Central memory CD4-positive, alpha-beta T cell (primary cell): ENCODE measurements at regions not wholly inside any gene's neighbourhood (a gene's known extent, or its start where the extent isn't known, plus 50 kb on each side); places are given as distances from the start of the nearest gene placed in this dataset.
"Not testable (repeated sequence)": the region's sequence is repeated elsewhere in the genome, so short reads cannot be mapped to it uniquely, and the experiment has no call there.

Experiments used
- DNase-seq: peaks from one replicate; pipeline ENCODE4 v3.0.0; 2022

DNA sequence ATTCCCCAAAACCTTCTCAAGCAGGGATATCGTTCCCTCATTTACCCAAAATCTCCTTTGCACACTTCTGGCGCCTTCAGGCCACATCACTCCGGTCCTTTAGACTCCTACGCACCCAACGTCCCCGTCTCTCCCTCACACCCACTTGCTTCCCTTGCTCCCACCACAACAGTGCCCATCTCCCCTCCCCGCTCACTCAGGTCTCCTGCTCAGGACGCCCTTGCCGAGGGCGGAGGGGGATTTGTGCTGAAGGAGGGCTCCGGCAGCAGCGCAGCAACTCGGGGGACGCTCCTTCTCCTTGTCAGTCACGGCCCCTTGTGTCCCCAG is 71.6 kb downstream of the PCMTD2 start:
- DNase-seq = not testable (repeated sequence)

DNA sequence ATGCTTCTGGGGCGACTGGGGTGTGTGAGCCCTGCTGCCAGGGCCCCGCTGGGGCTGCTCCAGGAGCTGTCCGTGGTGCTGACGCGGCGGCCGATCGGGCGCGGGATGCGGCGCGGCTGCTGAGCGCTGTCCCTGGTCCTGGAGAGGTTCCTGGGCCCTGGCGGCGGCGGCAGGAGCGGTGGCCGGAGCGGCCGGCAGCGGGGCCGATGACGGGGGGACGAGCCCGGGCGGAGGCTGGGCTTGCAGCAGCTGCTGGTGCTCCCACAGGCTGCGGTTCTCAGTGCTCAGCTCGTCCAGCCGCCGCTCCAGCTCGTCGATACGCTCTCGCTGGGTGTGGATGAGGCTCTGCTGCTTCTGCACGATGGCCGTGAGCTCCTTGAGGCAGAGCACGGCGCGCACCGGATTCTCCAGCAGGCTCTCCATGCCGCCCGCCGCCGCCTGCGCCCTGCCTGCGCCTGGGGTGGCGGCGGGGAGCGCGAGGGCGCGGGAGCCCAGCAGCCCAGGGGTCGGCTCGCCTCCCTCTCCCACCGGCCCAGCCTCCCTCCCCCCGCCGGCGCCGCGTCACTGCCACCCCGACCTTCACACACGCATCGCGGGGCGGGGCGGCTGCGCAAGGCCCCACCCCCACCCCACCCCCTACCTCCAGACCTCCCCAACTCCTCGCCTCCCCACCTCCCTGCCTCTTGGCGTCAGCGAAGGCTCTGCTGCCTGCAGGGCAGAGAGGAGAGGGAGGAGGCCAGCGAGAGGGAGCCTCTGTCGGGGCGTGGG is 72.2 kb downstream of the PCMTD2 start:
- DNase-seq = peak; percentile 9

DNA sequence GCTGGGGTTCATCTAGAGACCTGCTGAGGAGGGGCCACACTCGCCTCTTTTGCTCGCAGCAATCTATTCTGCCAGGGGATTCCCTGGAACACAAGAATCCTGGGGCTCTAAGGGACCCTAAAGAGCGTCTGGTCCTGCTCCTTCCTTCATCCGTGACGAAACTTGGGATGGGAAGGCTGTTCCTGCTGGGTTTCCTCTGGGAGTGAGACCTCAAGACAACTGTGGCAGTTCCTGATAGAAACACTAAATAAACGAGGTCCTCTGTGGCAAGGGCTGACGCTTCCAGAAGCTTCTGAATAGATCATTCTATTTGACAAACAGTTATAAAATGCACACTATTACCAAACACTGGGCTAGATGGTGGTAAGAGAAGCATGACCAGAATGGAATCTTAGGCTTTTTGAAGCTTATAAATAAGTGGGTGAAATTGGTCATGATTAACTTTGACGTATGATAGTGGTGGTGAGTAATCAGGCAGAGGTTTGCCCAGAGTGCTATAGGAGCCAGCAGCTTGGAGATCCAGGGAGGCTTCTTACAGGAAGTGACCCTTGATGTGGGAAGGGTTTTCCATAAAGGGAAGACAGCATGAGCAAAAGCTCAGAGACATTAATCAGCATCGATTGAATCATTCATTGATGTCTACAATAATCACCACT is 73.2 kb downstream of the PCMTD2 start:
- DNase-seq = not testable (repeated sequence)

DNA sequence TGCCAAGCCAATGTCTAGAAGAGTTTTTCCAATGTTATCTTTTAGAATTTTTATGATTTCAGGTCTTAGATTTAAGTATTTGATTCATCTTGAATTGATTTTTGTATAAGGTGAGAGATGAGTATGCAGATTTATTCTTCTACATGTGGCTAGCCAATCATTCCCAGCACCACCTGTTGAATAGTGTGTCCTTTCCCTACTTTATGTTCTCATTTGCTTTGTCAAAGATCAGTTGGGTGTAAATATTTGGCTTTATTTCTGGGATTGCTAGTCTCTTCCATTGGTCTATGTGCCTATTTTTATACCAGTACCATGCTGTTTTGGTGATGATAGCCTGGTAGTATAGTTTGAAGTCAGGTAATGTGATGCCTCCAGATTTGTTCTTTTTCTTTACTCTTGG is 77.1 kb downstream of the PCMTD2 start:
- not testable (repeated sequence) for DNase-seq
